Esophagus muscularis mucosa (tissue), 3 donors: ENCODE measurements at regions not wholly inside any gene's neighbourhood (a gene's known extent, or its start where the extent isn't known, plus 50 kb on each side); places are given as distances from the start of the nearest gene placed in this dataset.
"Not testable (repeated sequence)": the region's sequence is repeated elsewhere in the genome, so short reads cannot be mapped to it uniquely, and the experiment has no call there.

Experiments
- POLR2A ChIP-seq: fragments of 450-650 bp; IDR thresholded peaks from one replicate; pipeline ENCODE4 v1.6.1; 2017; ENCODE audit warnings: antibody characterized with exemption, moderate library complexity, mild to moderate bottlenecking, low read depth
- TF ChIP-seq, protein P1 (sequence below), 3 experiments: fragments of 200-600 bp in 2 of 3; fragments of 450-650 bp in 1 of 3; sonication (generic) in 2 of 3; IDR thresholded peaks; one replicate each; pipeline ENCODE4 v1.5.1; 2017 to 2019; ENCODE audit warnings: antibody characterized with exemption in 3 of 3, mild to moderate bottlenecking in 2 of 3, moderate library complexity in 1 of 3

DNA sequence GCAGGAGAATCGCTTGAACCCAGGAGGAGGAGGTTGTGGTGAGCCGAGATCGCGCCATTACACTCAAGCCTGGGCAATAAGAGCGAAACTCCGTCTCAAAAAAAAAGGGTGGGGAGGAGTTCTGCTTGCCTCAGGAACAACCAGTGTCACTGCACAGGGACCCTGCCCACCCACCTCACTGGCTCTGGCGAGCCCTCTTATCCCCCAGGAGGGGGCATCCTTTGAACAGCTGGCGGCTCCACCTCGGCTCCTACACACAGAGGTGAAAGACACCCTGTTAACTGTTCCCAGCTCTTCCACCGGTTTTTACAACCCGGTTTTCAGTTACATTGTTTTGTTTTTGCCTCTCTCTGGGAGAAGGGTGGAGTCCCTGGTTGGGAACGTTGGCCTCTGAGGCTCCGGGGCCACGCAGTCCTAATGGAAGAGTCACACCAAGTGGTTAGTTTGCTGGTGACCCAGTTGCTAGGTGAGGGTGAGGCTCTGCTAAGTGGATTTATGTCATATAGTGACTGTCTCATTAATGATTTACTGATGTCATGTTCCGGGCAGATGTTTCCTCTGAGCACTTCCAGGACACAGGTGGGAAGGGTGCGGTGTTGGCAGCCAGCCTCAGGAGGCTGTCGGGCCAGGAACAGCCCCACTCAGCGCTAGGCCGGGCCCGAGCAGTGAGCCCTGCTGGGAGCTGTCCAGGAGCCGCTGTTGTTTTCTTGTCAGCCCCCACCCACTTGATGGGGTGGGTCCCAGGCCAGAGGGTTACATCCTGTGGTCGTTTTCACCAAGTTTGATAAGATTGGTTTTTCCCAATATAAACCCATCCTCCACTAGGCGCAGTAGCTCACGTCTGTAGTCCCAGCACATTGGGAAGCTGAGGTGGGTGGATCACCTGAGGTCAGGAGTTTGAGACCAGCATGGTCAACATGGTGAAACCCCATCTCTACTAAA is 4474.3 kb upstream of the OR11H1 start:
- TF ChIP-seq, protein P1, sequence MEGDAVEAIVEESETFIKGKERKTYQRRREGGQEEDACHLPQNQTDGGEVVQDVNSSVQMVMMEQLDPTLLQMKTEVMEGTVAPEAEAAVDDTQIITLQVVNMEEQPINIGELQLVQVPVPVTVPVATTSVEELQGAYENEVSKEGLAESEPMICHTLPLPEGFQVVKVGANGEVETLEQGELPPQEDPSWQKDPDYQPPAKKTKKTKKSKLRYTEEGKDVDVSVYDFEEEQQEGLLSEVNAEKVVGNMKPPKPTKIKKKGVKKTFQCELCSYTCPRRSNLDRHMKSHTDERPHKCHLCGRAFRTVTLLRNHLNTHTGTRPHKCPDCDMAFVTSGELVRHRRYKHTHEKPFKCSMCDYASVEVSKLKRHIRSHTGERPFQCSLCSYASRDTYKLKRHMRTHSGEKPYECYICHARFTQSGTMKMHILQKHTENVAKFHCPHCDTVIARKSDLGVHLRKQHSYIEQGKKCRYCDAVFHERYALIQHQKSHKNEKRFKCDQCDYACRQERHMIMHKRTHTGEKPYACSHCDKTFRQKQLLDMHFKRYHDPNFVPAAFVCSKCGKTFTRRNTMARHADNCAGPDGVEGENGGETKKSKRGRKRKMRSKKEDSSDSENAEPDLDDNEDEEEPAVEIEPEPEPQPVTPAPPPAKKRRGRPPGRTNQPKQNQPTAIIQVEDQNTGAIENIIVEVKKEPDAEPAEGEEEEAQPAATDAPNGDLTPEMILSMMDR (IDR thresholded peaks at IDR 0.05) = not testable (repeated sequence)
- TF ChIP-seq POLR2A = not testable (repeated sequence)
